IPS-20b (cell line): ENCODE measurements at regions not wholly inside any gene's neighbourhood (a gene's known extent, or its start where the extent isn't known, plus 50 kb on each side); places are given as distances from the start of the nearest gene placed in this dataset.

Experiments used
- H3K27ac ChIP-seq: one replicate; pipeline ENCODE4 v1.5.1; 2013; ENCODE audit warnings: low read length
- H3K27me3 ChIP-seq: 2 replicates; pipeline ENCODE4 v1.6.1; 2013; ENCODE audit warnings: mild to moderate bottlenecking, low read length, inconsistent platforms; ENCODE audit not compliant: insufficient read depth
- H3K36me3 ChIP-seq: 2 replicates; pipeline ENCODE4 v1.6.1; 2013; ENCODE audit warnings: low read depth, mild to moderate bottlenecking, inconsistent platforms, low read length, moderate library complexity; ENCODE audit not compliant: insufficient read depth
- H3K4me1 ChIP-seq: 2 replicates; pipeline ENCODE4 v1.6.1; 2013; ENCODE audit warnings: mild to moderate bottlenecking, control low read depth, inconsistent platforms, low read length, moderate library complexity; ENCODE audit not compliant: insufficient read depth
- H3K4me3 ChIP-seq: 2 replicates; pipeline ENCODE4 v1.5.1; 2013; ENCODE audit warnings: mild to moderate bottlenecking, low read length, inconsistent platforms
- H3K9ac ChIP-seq: 2 replicates; pipeline ENCODE4 v1.6.1; 2013; ENCODE audit warnings: low read depth, mild to moderate bottlenecking, inconsistent platforms, low read length, moderate library complexity
- H3K9me3 ChIP-seq: 2 replicates; pipeline ENCODE4 v1.6.1; 2013; ENCODE audit warnings: mild to moderate bottlenecking, low read depth, low read length, inconsistent platforms; ENCODE audit not compliant: insufficient read depth

DNA sequence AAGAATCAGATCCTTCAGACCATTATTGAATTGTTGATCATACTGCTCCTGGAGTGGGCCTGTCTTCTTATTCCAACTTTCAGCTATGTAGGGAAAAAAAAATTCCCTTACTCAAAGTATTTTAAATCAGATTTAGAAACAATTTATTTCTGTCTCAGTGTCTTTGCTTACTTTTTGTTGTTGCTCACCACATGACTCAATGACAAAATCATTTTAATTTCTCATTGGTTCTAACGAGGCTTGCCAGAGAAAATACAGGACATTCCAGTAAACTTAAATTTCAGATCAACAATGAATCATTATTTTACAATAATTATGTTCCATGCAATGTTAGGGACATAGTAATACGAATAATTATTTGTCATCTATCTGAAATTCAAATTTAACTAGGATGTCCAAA lies 748.5 kb upstream of the CBLB start:
- no peak overlapping the region for H3K4me3 ChIP-seq
- H3K9ac ChIP-seq, result no peak overlapping the region
- no peaks in the 10 kb centered on the region for H3K4me1 ChIP-seq
- peaks cover 10% of the 10 kb centered on the region; the same call in 1 of the 2 replicates for H3K9me3 ChIP-seq
- no peaks in the 10 kb centered on the region for H3K27me3 ChIP-seq
- no peak overlapping the region for H3K27ac ChIP-seq
- H3K36me3 ChIP-seq, result no peaks in the 10 kb centered on the region

DNA sequence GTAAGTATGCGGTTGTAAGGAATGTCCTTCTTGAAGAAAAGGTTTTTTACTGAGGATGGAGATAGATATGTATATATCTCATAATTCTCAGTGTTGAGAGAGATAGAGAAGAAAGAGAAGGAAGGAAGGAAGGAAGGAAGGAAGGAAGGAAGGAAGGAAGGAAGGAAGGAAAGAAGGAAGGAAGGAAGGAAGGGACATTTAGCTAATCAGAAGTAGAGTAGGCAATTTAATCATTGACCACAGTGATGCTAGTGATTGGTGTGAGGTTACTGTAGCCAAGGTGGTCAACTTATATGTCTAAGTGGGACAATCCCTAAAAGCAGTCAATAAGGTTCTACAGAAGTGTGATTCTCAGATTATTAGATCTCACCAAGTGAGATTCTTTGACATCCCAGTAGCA lies 751.8 kb upstream of the CBLB start:
- Histone ChIP-seq H3K27me3 (no peaks in the 10 kb centered on the region), H3K9ac (no peak overlapping the region), H3K9me3 (peaks cover 22% of the 10 kb centered on the region), H3K36me3 (no peaks in the 10 kb centered on the region), H3K27ac (no peak overlapping the region), H3K4me1 (no peaks in the 10 kb centered on the region), H3K4me3 (no peak overlapping the region)

DNA sequence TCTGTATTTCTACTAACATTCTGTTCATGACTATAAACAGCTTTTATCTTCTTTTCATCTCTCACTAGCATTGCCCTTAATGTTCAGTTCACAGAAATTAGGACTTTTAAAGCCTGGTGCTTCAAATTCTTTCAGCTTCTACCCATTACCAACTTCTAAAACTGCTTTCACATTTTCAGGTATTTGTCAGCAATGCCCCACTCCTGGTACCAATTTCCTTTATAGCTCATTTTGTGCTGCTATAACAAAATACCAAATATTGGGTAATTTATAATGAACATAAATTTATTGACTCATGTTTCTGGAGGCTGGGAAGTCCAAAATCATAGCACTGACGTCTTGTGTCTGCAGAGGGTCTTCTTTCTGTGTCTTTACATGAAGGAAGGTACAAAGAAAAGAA lies 753.1 kb upstream of the CCDC54 start:
- no peak overlapping the region for H3K9ac ChIP-seq
- no peaks in the 10 kb centered on the region for H3K4me1 ChIP-seq
- no peaks in the 10 kb centered on the region for H3K27me3 ChIP-seq
- H3K27ac ChIP-seq, result no peak overlapping the region
- H3K9me3 ChIP-seq, result peaks cover 22% of the 10 kb centered on the region
- H3K4me3 ChIP-seq, result no peak overlapping the region
- no peaks in the 10 kb centered on the region for H3K36me3 ChIP-seq

DNA sequence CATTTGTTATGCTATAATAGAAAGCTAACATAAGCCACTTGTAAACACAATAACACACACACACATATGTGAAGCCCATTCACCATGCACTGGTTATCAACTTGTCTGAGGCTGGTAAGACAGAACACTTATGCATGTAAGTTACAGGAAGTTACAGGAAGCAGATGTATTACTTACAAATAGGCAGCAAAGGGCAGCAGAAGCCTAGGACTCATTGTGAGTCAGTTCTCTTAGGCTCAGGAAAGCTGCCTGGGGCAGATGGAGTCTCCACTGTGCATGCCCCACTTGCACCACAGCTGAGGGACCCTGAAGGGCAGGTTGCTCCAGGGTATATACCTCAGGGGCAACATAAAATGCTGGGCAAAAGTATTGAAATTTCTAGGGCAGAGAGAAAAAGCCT lies 748.8 kb upstream of the CCDC54 start:
- no peak overlapping the region for H3K9ac ChIP-seq
- H3K27ac ChIP-seq, result no peak overlapping the region

DNA sequence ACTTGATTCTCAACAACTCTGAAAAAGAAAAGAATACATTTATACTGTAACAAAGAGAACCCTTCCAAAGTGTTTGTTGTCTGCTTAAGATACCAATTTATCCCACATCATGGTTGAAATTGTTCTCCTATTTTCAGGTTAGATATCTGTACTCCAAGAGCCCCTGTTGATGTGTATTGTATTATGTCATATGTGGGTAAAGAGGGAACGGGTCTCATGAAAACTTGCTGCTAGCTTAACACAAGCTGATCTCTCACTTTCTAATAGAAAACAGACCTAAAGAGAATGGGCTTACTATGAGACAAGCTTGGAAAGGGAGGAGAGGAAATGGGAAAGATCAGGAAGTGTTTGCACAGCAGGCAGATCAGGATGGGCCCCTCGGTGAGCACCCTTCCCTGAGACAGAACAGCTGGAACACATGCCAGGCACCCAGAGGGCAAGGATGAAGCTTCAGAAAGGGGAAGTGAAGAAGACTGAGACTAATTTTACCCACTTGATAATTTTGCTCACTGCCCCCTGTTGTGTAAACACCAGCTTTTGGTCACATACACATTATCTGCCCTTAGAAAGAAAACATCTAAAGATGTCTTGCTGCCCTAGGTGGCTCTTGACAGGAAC lies 747.9 kb upstream of the CCDC54 start:
- H3K9me3 ChIP-seq, result peaks cover 4% of the 10 kb centered on the region

More for the DNA sequence above, 748.8 kb upstream of the CCDC54 start:
- Histone ChIP-seq H3K9me3 (peaks cover 13% of the 10 kb centered on the region), H3K27me3 (no peaks in the 10 kb centered on the region), H3K4me1 (no peaks in the 10 kb centered on the region), H3K4me3 (no peak overlapping the region), H3K36me3 (no peaks in the 10 kb centered on the region)

DNA sequence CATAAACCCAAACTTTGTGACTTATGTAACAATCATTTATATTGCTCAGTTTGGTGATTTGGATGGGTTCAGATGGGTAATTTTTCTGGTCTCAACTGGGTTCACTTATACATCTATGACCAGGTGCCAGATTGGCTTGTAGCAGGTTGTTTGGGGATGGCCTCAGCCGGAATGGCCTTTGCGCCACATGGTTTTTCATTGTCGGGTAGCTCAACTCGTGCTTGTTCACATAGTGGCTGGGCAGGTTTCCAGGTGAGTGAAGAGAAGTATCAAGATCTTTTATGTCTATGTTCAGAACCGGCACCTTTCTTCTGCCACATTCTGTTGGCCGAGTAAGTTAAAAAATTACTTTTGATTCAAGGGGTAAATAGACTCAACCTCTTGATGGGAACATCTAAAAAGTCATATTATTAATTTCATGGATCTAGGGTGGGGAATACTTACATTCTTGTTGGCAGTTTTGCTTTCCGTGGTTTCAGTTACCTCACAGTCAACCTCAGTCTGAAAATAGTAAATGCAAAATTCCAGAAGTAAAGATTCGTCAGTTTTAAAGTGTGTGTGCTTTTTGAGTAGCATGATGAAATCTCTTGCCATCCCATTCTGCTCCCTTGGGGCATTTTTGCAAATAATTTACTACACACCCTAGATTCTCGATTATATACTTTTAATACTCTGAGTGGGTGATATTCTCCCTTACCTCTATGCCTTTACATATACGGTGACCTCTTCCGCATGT lies 745.7 kb upstream of the CCDC54 start:
- Histone ChIP-seq H3K4me1 (no peaks in the 10 kb centered on the region), H3K36me3 (no peaks in the 10 kb centered on the region), H3K27me3 (no peaks in the 10 kb centered on the region), H3K27ac (no peak overlapping the region), H3K4me3 (no peak overlapping the region), H3K9me3 (no peaks in the 10 kb centered on the region), H3K9ac (no peak overlapping the region)

More for the DNA sequence above, 747.9 kb upstream of the CCDC54 start:
- no peak overlapping the region for H3K27ac ChIP-seq
- no peak overlapping the region for H3K4me3 ChIP-seq
- H3K36me3 ChIP-seq, result no peaks in the 10 kb centered on the region
- H3K4me1 ChIP-seq, result no peaks in the 10 kb centered on the region
- H3K27me3 ChIP-seq, result no peaks in the 10 kb centered on the region
- no peak overlapping the region for H3K9ac ChIP-seq

DNA sequence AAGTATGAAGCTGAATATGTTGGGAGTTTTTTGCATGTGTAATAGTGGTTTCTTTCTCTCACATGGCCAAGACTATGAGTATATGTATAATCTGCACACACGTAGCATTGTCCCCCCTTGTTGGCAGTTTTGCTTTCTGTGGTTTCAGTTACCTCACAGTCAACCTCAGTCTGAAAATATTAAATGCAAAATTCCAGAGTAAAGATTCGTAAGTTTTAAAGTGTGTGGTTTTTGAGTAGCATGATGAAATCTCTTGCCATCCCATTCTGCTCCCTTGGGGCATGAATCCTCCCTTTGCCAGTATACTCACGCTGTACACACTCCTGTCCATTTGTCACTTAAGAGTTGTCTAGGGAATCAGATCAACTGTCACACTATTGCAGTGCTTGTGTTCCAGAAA lies 742.0 kb upstream of the CCDC54 start:
- H3K27me3 ChIP-seq, result no peaks in the 10 kb centered on the region
- H3K9me3 ChIP-seq, result no peaks in the 10 kb centered on the region
- no peak overlapping the region for H3K27ac ChIP-seq
- H3K4me3 ChIP-seq, result no peak overlapping the region
- no peaks in the 10 kb centered on the region for H3K4me1 ChIP-seq
- H3K36me3 ChIP-seq, result no peaks in the 10 kb centered on the region
- no peak overlapping the region for H3K9ac ChIP-seq

DNA sequence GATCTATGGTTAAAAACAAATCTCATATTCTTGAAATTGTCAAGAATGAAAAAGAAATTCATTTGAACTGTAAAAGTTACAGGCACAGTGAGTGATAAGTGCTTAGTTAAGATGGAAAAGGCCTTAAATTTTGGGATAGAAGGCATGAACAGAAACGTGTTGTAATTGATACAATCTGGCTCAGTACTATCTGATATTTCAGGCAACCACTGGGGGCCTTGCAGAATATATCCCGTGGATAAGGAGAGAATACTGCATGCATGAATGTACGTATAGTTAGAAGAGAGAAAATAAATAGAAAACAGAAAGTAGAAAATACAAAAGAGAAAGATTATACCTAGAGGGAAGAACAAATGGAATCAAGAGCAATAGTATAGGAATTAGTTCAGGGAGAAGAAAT lies 741.4 kb upstream of the CCDC54 start:
- H3K4me3 ChIP-seq, result no peak overlapping the region
- no peaks in the 10 kb centered on the region for H3K27me3 ChIP-seq
- H3K27ac ChIP-seq, result no peak overlapping the region
- no peak overlapping the region for H3K9ac ChIP-seq
- no peaks in the 10 kb centered on the region for H3K9me3 ChIP-seq
- H3K36me3 ChIP-seq, result no peaks in the 10 kb centered on the region
- no peaks in the 10 kb centered on the region for H3K4me1 ChIP-seq

DNA sequence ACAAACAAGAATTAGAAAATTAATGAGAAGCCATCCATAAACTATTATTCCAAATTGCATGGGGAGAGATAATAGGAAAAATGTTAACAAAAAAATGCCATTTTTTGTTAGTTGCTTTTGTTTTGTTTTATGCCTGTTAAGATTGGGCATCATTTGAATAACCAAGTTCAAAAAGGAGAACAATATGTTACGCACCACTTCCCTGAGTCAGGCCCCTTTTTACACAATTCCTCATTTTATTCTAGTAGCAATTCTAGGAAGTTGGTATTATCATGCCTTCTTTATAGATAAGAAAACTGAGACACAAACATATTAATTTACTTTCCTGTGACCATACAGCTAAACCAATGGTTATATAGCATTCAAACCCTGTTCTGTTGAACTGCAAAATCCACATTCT lies 736.9 kb upstream of the CCDC54 start:
- Histone ChIP-seq H3K4me1 (no peaks in the 10 kb centered on the region), H3K27ac (no peak overlapping the region), H3K9me3 (peaks cover 8% of the 10 kb centered on the region), H3K4me3 (no peak overlapping the region), H3K27me3 (no peaks in the 10 kb centered on the region), H3K9ac (no peak overlapping the region), H3K36me3 (no peaks in the 10 kb centered on the region)

DNA sequence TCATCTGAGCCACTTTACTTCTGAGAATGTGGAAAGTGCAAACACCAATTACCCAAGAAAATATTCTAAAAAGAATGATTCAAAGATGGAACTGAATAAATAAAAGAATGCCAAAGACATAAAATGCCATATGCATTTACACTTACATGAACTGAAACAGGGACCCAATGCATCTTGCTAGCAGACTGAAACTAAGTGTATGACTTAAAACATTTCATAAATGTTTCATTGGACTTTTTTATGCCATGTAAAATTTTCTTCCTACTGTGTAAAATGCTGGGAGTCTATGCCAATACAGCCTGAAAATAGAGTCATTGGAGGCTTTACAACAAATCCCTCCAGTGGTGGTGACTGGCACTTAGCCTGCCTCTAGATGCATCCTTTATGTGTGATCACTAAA lies 735.1 kb upstream of the CCDC54 start:
- no peak overlapping the region for H3K4me3 ChIP-seq
- H3K4me1 ChIP-seq, result no peaks in the 10 kb centered on the region
- peaks cover 8% of the 10 kb centered on the region for H3K9me3 ChIP-seq
- no peaks in the 10 kb centered on the region for H3K27me3 ChIP-seq
- H3K36me3 ChIP-seq, result no peaks in the 10 kb centered on the region
- H3K27ac ChIP-seq, result no peak overlapping the region
- H3K9ac ChIP-seq, result no peak overlapping the region

DNA sequence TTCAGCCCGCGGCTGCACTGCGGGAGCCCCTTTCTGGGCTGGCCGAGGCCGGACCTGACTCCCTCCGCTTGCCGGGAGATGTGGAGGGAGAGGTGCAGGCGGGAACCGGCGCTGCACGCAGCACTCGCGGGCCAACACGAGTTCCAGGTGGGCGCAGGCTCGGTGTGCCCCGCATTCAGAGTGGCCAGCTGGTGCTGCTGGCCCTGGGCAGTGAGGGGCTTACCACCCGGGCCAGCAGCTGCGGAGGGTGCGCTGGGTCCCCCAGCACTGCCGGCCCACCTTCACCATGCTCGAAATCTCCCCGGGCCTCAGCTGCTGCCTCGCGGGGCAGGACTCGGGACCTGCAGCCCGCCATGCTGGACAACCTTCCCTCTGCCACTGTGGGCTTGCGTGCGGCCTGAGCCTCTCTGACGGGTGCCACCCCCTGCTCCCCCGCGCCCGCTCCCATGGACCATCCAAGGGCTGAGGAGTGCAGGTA lies 733.5 kb upstream of the CCDC54 start:
- H3K27me3 ChIP-seq, result no peaks in the 10 kb centered on the region
- H3K4me1 ChIP-seq, result no peaks in the 10 kb centered on the region
- no peak overlapping the region for H3K4me3 ChIP-seq
- no peaks in the 10 kb centered on the region for H3K36me3 ChIP-seq
- no peak overlapping the region for H3K27ac ChIP-seq
- H3K9ac ChIP-seq, result no peak overlapping the region
- peaks cover 8% of the 10 kb centered on the region for H3K9me3 ChIP-seq

DNA sequence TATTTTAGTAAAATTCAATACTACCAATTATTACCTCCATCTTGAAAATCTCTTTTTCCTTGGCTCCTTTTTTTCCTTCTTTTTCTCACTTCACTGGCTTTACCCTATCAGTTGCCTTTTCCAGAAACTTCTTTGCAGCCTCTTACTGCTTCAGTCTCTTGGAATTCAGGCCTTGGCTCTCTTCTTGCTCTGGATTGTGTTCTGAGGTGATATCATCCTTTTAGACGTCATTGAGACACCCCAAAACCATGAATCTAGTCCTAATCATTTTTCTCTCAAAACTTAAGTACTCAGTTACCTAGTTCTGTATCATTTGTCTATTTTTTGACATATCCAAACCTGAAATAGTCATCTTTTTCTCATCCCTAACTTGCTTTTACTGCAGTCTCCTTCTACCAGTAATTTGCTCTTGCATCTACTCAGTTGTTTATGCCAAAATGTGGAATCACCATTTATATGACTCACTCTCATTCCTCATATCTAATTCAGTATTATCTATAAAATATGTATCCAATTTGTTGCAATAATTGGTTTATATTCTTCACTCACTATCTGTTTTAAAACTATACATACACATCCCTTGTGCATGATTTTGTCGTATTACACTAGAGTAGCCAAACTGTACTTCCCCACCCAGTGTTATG lies 703.2 kb upstream of the CCDC54 start:
- Histone ChIP-seq H3K4me1 (no peaks in the 10 kb centered on the region), H3K27ac (no peak overlapping the region), H3K27me3 (no peaks in the 10 kb centered on the region), H3K4me3 (no peak overlapping the region), H3K9ac (no peak overlapping the region), H3K9me3 (no peaks in the 10 kb centered on the region), H3K36me3 (no peaks in the 10 kb centered on the region)
